B cell (primary cell): ENCODE measurements at regions not wholly inside any gene's neighbourhood (a gene's known extent, or its start where the extent isn't known, plus 50 kb on each side); places are given as distances from the start of the nearest gene placed in this dataset.

Experiments
- ATAC-seq: fragments of 200-7000 bp; cut with Tn5 transposase; one replicate; pipeline ENCODE4 v1.10.0; 2021; ENCODE audit warnings: low read depth, mild to moderate bottlenecking, moderate number of reproducible peaks, moderate library complexity
- CTCF ChIA-PET: fragments of 350-600 bp; sonication (Branson Sonifier 250); formaldehyde crosslinking; loops from one replicate; lab custom pipeline; 2021; ENCODE audit warnings: antibody characterized with exemption, inconsistent platforms; lab: Charles Lee
- POLR2A ChIA-PET: fragments of 350-600 bp; sonication (Branson Sonifier 250); formaldehyde crosslinking; loops from one replicate; lab custom pipeline; 2021; ENCODE audit warnings: antibody characterized with exemption; lab: Charles Lee
- DNase-seq: peaks from one replicate; pipeline ENCODE4 v3.0.0; 2013
- H2AFZ ChIP-seq: 2 replicates; pipeline ENCODE4 v1.6.1; 2012; ENCODE audit warnings: mild to moderate bottlenecking, low read depth, low read length; ENCODE audit not compliant: insufficient read depth, poor library complexity, severe bottlenecking
- H3K27ac ChIP-seq, 2 donors: 1 replicate in 1 of 2; 2 replicates in 1 of 2; pipeline ENCODE4 v1.5.1; 2012 to 2013; ENCODE audit warnings: low read length in 2 of 2, mild to moderate bottlenecking in 2 of 2, moderate library complexity in 1 of 2
- H3K27me3 ChIP-seq, 4 experiments: fragments of 200-600 bp in 1 of 4; sonication (generic) in 1 of 4; replicated peaks in 1 of 4; 1 replicate in 2 of 4; 2 replicates in 2 of 4; pipeline versions ENCODE4 v1.6.1 to v1.7.0; 2013 to 2016; ENCODE audit warnings: low read length in 3 of 4, mild to moderate bottlenecking in 2 of 4, mixed read lengths in 1 of 4, moderate library complexity in 1 of 4; ENCODE audit not compliant: insufficient read depth in 4 of 4, control insufficient read depth in 3 of 4; ENCODE audit errors: control extremely low read depth in 1 of 4
- H3K36me3 ChIP-seq, 2 experiments: replicated peaks in 1 of 2; 1 replicate in 1 of 2; 2 replicates in 1 of 2; pipeline versions ENCODE4 v1.6.1 to v1.7.1; 2013; ENCODE audit warnings: low read length in 1 of 2; ENCODE audit not compliant: insufficient read depth in 2 of 2, control insufficient read depth in 1 of 2; ENCODE audit errors: control extremely low read depth in 1 of 2, extremely low read depth in 1 of 2
- H3K4me1 ChIP-seq, 2 donors: fragments of 200-600 bp in 1 of 2; sonication (generic) in 1 of 2; 1 replicate in 1 of 2; 2 replicates in 1 of 2; pipeline versions ENCODE4 v1.5.1 to v1.6.1; 2013 to 2017; ENCODE audit warnings: low read length in 2 of 2; ENCODE audit not compliant: control insufficient read depth in 2 of 2, insufficient read depth in 2 of 2
- H3K4me2 ChIP-seq: replicated peaks from 2 replicates; pipeline ENCODE3; 2012; ENCODE audit warnings: mild to moderate bottlenecking, low read depth, low read length; ENCODE audit not compliant: poor library complexity, severe bottlenecking
- H3K4me3 ChIP-seq, 5 experiments: fragments of 200-600 bp in 1 of 5; sonication (generic) in 1 of 5; 1 replicate in 3 of 5; 2 replicates in 2 of 5; pipeline versions ENCODE4 v1.5.1 to v1.7.0; 2011 to 2016; ENCODE audit warnings: low read length in 4 of 5, mild to moderate bottlenecking in 4 of 5, low read depth in 2 of 5, control low read depth in 1 of 5, moderate library complexity in 1 of 5; ENCODE audit not compliant: insufficient read depth in 1 of 5; ENCODE audit errors: control extremely low read depth in 1 of 5, extremely low read depth in 1 of 5
- H3K79me2 ChIP-seq: fragments of 200-600 bp; sonication (generic); one replicate; pipeline ENCODE4 v1.6.0; 2016; ENCODE audit warnings: low read length; ENCODE audit not compliant: control insufficient read depth, insufficient read depth
- H3K9ac ChIP-seq: fragments of 200-600 bp; sonication (generic); 2 replicates; pipeline ENCODE4 v1.6.1; 2017; ENCODE audit warnings: mild to moderate bottlenecking, low read length, moderate library complexity
- H3K9me3 ChIP-seq, 3 donors: one replicate each; pipeline versions ENCODE4 v1.6.1 to v1.7.1; 2013; ENCODE audit warnings: low read length in 2 of 3; ENCODE audit not compliant: control insufficient read depth in 2 of 3, insufficient read depth in 1 of 3; ENCODE audit errors: control extremely low read depth in 1 of 3
- H4K20me1 ChIP-seq: 2 replicates; pipeline ENCODE4 v1.6.0; 2012; ENCODE audit warnings: mild to moderate bottlenecking, low read length; ENCODE audit not compliant: insufficient read depth, control insufficient read depth, poor library complexity, severe bottlenecking
- H3K27ac Mint-ChIP-seq: one replicate; pipeline ENCODE4 v1.8.0; 2021; ENCODE audit warnings: mixed read lengths
- H3K27me3 Mint-ChIP-seq: one replicate; pipeline ENCODE4 v1.8.0; 2021; ENCODE audit warnings: mixed read lengths
- H3K4me1 Mint-ChIP-seq: one replicate; pipeline ENCODE4 v1.8.0; 2021; ENCODE audit warnings: mixed read lengths
- H3K4me3 Mint-ChIP-seq: one replicate; pipeline ENCODE4 v1.8.0; 2021; ENCODE audit warnings: mixed read lengths
- H3K9me3 Mint-ChIP-seq: one replicate; pipeline ENCODE4 v1.8.0; 2022; ENCODE audit warnings: mixed read lengths; ENCODE audit not compliant: insufficient read depth
- CTCF ChIP-seq: fragments of 200-600 bp; IDR thresholded peaks from one replicate; pipeline ENCODE4 v1.8.0; 2022; ENCODE audit warnings: antibody characterized with exemption, mild to moderate bottlenecking
- EZH2 ChIP-seq: IDR thresholded peaks from 2 replicates; pipeline ENCODE4 v1.6.1; 2012; ENCODE audit warnings: borderline replicate concordance, low read depth, mild to moderate bottlenecking, moderate library complexity, low read length; ENCODE audit not compliant: insufficient read depth, poor library complexity, severe bottlenecking
- WGBS: methylation state at CpG from one replicate; pipeline ENCODE4 v1.1.5; 2013; ENCODE audit warnings: missing lambda C conversion rate; ENCODE audit not compliant: insufficient coverage; 5-methylcytosine and 5-hydroxymethylcytosine counted together
- intact Hi-C: fragments of 100-400 bp; cut with micrococcal nuclease; formaldehyde crosslinking; loops from one replicate; pipeline ENCODE4 v1.10.0; 2022

GRCh38 chrX:8873956-8874355 is 72.8 kb upstream of the FAM9A start:
- H3K27me3 ChIP-seq = no peaks in the 10 kb centered on the region
- DNase-seq = no peak
- no peak overlapping the region for H3K4me2 ChIP-seq
- no peaks in the 10 kb centered on the region for H3K4me1 Mint-ChIP-seq
- H3K4me3 ChIP-seq = no peak overlapping the region
- H3K4me1 ChIP-seq = no peaks in the 10 kb centered on the region
- no peak overlapping the region for H3K4me3 Mint-ChIP-seq
- ChIA-PET CTCF (no interaction called here), POLR2A (no interaction called here)
- H3K9me3 Mint-ChIP-seq = no peaks in the 10 kb centered on the region
- 80% methylated on average over 2 of the region's 3 CpGs for WGBS
- ATAC-seq = no peak
- no peak overlapping the region for H3K9ac ChIP-seq
- H3K27me3 Mint-ChIP-seq = peaks cover 10% of the 10 kb centered on the region
- H3K36me3 ChIP-seq = no peaks in the 10 kb centered on the region
- no peak overlapping the region for H3K27ac ChIP-seq
- intact Hi-C loops = no loop called here
- H3K9me3 ChIP-seq = no peaks in the 10 kb centered on the region
- H4K20me1 ChIP-seq = no peaks in the 10 kb centered on the region
- no peaks in the 10 kb centered on the region for H3K79me2 ChIP-seq
- TF ChIP-seq EZH2 (no peak), CTCF (no peak)
- H3K27ac Mint-ChIP-seq = no peak overlapping the region
- no peak overlapping the region for H2AFZ ChIP-seq

GRCh38 chrX:8873102-8873501 is 71.9 kb upstream of the FAM9A start:
- Histone ChIP-seq H3K9ac (no peak overlapping the region), H3K4me3 (no peak overlapping the region), H3K4me2 (no peak overlapping the region), H3K36me3 (no peaks in the 10 kb centered on the region), H3K79me2 (no peaks in the 10 kb centered on the region), H3K27ac (no peak overlapping the region), H4K20me1 (no peaks in the 10 kb centered on the region), H3K9me3 (no peaks in the 10 kb centered on the region), H2AFZ (no peak overlapping the region), H3K4me1 (no peaks in the 10 kb centered on the region), H3K27me3 (no peaks in the 10 kb centered on the region)
- POLR2A ChIA-PET = no interaction called here
- Mint-ChIP-seq H3K9me3 (no peaks in the 10 kb centered on the region), H3K4me3 (no peak overlapping the region), H3K4me1 (no peaks in the 10 kb centered on the region), H3K27ac (no peak overlapping the region), H3K27me3 (peaks cover 13% of the 10 kb centered on the region)
- DNase-seq (no peak), ATAC-seq (no peak)
- CTCF ChIA-PET = no interaction called here
- WGBS = no CpG with 5 or more reads among the region's 2 CpGs
- intact Hi-C loops = no loop called here
- TF ChIP-seq EZH2 (no peak), CTCF (no peak)
